Nephron (organoid): ENCODE measurements at regions not wholly inside any gene's neighbourhood (a gene's known extent, or its start where the extent isn't known, plus 50 kb on each side); places are given as distances from the start of the nearest gene placed in this dataset.
A peak's percentile ranks its signal among the peaks of the same experiment; 100 is the strongest.

Experiments
- H3K27ac Mint-ChIP-seq, 3 experiments: 2 replicates each; pipeline ENCODE4 v1.8.0; 2020; ENCODE audit warnings: mixed read lengths in 3 of 3, mild to moderate bottlenecking in 2 of 3, moderate library complexity in 1 of 3
- H3K27me3 Mint-ChIP-seq: 2 replicates; pipeline ENCODE4 v1.8.0; 2021; ENCODE audit warnings: low read depth, mild to moderate bottlenecking, moderate library complexity, mixed read lengths
- H3K36me3 Mint-ChIP-seq: 2 replicates; pipeline ENCODE4 v1.8.0; 2020; ENCODE audit warnings: low read depth, mixed read lengths
- H3K4me1 Mint-ChIP-seq: 2 replicates; pipeline ENCODE4 v1.8.0; 2020; ENCODE audit warnings: mixed read lengths
- H3K4me3 Mint-ChIP-seq, 3 experiments: 2 replicates each; pipeline ENCODE4 v1.8.0; 2020; ENCODE audit warnings: mild to moderate bottlenecking in 3 of 3, mixed read lengths in 3 of 3, moderate library complexity in 2 of 3
- H3K9me3 Mint-ChIP-seq: 2 replicates; pipeline ENCODE4 v1.8.0; 2020; ENCODE audit warnings: mixed read lengths
- TF ChIP-seq, protein P1 (sequence below), 3 experiments: fragments of 200-600 bp; sonication (generic); IDR thresholded peaks; one replicate each; pipeline ENCODE4 v1.5.0; 2021; ENCODE audit warnings: antibody characterized with exemption in 3 of 3; ENCODE audit not compliant: unreplicated experiment in 3 of 3

DNA sequence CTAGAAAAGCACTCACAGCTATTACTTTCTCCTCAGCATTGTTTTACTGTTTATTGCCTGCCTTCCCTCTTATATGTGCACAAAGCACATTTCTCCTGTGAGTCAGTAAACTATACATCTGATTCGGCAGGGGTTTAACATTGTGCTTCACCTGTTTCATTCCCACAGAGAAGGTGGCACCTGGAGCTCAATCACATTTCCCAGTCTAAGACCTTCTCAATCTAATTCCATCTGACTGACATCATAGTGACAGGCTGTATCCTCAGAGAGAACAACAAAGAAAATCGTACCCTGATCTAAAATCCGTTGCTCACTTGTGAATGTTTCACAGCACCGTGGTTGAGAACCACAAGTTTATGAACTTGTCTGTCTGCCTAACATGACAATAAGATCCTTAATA, 92.4 kb upstream of the CAST start:
- H3K9me3 Mint-ChIP-seq: no peaks in the 10 kb centered on the region
- no peak overlapping the region for H3K4me3 Mint-ChIP-seq
- peak overlapping the region; percentile 43 to 69 (median 63) for H3K27ac Mint-ChIP-seq
- no peaks in the 10 kb centered on the region for H3K36me3 Mint-ChIP-seq
- TF ChIP-seq, protein P1, sequence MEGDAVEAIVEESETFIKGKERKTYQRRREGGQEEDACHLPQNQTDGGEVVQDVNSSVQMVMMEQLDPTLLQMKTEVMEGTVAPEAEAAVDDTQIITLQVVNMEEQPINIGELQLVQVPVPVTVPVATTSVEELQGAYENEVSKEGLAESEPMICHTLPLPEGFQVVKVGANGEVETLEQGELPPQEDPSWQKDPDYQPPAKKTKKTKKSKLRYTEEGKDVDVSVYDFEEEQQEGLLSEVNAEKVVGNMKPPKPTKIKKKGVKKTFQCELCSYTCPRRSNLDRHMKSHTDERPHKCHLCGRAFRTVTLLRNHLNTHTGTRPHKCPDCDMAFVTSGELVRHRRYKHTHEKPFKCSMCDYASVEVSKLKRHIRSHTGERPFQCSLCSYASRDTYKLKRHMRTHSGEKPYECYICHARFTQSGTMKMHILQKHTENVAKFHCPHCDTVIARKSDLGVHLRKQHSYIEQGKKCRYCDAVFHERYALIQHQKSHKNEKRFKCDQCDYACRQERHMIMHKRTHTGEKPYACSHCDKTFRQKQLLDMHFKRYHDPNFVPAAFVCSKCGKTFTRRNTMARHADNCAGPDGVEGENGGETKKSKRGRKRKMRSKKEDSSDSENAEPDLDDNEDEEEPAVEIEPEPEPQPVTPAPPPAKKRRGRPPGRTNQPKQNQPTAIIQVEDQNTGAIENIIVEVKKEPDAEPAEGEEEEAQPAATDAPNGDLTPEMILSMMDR (IDR thresholded peaks at IDR 0.05; ENCODE audit: unreplicated experiment in 3 of 3): no peak
- H3K4me1 Mint-ChIP-seq: no peaks in the 10 kb centered on the region
- no peaks in the 10 kb centered on the region for H3K27me3 Mint-ChIP-seq

DNA sequence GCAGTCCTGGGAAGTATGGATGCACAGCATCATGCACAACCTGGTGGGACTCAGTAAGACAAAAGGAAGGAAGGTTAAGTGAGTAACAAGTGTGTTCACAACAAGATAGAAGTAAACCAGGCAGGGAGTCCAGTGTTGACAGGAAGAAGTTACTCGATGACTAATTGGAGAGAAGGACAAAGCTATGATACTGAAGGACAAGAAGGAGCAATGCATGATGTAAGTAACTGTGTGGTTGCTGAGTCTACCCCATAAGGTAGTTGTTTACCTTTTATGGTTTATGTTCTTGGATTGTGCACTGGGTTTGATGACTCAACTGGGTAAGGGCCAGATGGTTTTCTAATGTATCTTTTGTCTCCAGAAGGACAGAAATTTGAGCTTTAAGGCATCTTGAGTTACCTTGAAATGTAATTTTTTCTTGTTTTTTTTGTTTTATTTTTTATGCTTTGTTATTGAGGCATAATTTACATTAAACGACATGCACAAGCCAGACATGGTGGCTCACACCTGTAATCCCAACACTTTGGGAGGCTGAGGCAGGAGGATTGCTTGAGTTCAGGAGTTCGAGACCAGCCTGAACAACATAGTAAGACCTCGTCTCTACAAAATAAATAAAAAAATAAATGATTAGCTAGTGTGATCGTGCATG, 89.2 kb upstream of the CAST start:
- Mint-ChIP-seq H3K27ac (no peak overlapping the region), H3K27me3 (no peaks in the 10 kb centered on the region), H3K9me3 (no peaks in the 10 kb centered on the region), H3K4me1 (no peaks in the 10 kb centered on the region), H3K4me3 (no peak overlapping the region), H3K36me3 (no peaks in the 10 kb centered on the region)
- TF ChIP-seq, protein P1 (IDR thresholded peaks at IDR 0.05; ENCODE audit: unreplicated experiment in 3 of 3): no peak

DNA sequence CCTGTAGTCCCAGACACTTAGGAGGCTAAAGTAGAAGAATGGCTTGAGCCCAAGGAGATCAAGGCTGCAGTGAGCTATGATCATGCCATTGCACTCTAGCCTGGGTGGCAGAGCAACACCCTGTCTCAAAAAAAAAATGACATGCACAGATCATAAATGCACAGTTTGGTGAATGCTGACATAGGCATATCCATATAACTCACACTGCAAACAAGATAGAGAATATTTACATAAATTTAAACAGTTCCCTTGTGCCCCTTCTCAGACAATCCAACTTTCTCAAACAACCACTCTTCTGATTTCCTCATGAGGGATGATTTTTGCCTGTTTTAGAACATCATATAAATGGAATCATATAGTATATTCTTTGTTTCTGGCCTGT, 88.7 kb upstream of the CAST start:
- TF ChIP-seq, protein P1 (IDR thresholded peaks at IDR 0.05; ENCODE audit: unreplicated experiment in 3 of 3): no peak
- H3K27ac Mint-ChIP-seq: no peak overlapping the region
- no peaks in the 10 kb centered on the region for H3K36me3 Mint-ChIP-seq
- no peaks in the 10 kb centered on the region for H3K27me3 Mint-ChIP-seq
- H3K4me1 Mint-ChIP-seq: no peaks in the 10 kb centered on the region
- H3K4me3 Mint-ChIP-seq: no peak overlapping the region
- no peaks in the 10 kb centered on the region for H3K9me3 Mint-ChIP-seq

DNA sequence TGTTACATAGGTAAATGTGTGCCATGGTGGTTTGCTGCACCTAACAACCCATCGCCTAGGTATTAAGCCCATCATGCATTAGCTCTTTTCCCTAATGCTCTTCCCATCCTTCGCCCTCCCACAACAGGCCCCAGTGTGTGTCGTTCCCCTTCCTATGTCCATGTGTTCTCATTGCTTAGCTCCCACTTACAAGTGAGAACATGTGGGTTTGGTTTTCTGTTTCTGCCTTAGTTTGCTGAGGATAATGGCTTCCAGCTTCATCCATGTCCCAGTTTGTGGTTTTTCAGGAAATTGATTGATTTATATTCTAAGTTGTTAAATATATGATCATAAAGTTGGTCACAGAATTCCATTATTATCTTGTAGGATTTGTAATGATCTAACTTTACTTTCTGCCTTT, 85.3 kb upstream of the CAST start:
- Mint-ChIP-seq H3K4me3 (no peak overlapping the region), H3K27ac (no peak overlapping the region), H3K36me3 (no peaks in the 10 kb centered on the region), H3K4me1 (no peaks in the 10 kb centered on the region), H3K27me3 (no peaks in the 10 kb centered on the region), H3K9me3 (no peaks in the 10 kb centered on the region)
- TF ChIP-seq, protein P1 (IDR thresholded peaks at IDR 0.05; ENCODE audit: unreplicated experiment in 3 of 3): no peak

DNA sequence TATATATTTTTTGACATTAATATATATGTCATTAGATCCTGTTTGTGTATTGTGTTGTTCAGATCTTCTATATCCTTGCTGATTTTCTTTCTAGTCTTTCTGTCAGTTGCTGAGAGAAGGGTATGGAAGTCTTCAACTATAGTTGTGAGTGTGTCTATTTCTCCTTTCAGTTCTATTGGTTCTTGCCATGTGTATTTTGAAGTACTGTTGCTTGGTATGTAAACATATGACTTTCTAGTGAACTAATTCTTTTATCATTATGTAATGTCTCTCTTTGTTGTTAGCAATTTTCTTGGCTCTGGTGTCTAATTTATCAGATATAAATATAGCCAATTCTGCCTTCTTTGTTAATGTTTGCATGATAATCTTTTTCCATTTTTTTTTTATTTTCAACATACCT, 84.3 kb upstream of the CAST start:
- no peaks in the 10 kb centered on the region for H3K9me3 Mint-ChIP-seq
- TF ChIP-seq, protein P1 (IDR thresholded peaks at IDR 0.05; ENCODE audit: unreplicated experiment in 3 of 3): no peak
- H3K27me3 Mint-ChIP-seq: no peaks in the 10 kb centered on the region
- H3K4me3 Mint-ChIP-seq: no peak overlapping the region
- H3K36me3 Mint-ChIP-seq: no peaks in the 10 kb centered on the region
- no peaks in the 10 kb centered on the region for H3K4me1 Mint-ChIP-seq
- H3K27ac Mint-ChIP-seq: no peak overlapping the region

DNA sequence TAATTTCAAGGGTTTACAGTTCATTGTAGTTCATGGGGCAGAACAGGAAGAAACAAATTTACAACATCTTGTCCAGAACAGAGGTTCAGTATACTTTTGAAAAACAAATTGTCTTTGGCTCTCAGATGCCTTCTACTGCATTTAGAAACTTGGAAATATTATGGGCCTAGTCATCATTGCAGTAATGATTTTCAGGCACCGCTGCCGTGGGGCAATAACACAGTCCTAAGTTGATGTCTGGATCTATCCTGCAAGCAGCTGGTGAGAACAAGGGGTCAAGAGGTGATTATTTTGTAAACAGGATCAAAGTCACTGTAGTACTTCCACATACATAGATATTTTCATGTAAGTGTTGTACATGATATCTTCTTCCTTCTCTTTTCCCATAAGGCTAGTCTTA, 82.5 kb upstream of the CAST start:
- no peak overlapping the region for H3K27ac Mint-ChIP-seq
- H3K27me3 Mint-ChIP-seq: peaks cover 4% of the 10 kb centered on the region
- TF ChIP-seq, protein P1 (IDR thresholded peaks at IDR 0.05; ENCODE audit: unreplicated experiment in 3 of 3): no peak
- no peaks in the 10 kb centered on the region for H3K9me3 Mint-ChIP-seq
- H3K36me3 Mint-ChIP-seq: no peaks in the 10 kb centered on the region
- no peaks in the 10 kb centered on the region for H3K4me1 Mint-ChIP-seq
- no peak overlapping the region for H3K4me3 Mint-ChIP-seq
